WTC11 (cell line): ENCODE measurements at regions not wholly inside any gene's neighbourhood (a gene's known extent, or its start where the extent isn't known, plus 50 kb on each side); places are given as distances from the start of the nearest gene placed in this dataset.

ENCODE experiments used
- AFF4 ChIP-seq: sonication (generic); formaldehyde crosslinking; IDR thresholded peaks from 2 replicates; pipeline ENCODE4 v1.8.1; 2023; ENCODE audit warnings: mild to moderate bottlenecking, missing genetic modification reagents, borderline replicate concordance
- ATF3 ChIP-seq: sonication (generic); formaldehyde crosslinking; conservative IDR thresholded peaks from 2 replicates; pipeline ENCODE4 v1.8.1; 2022; ENCODE audit warnings: mild to moderate bottlenecking, missing genetic modification reagents
- CTCF ChIP-seq: fragments of 200-600 bp; IDR thresholded peaks from 2 replicates; pipeline ENCODE4 v1.8.0; 2022; ENCODE audit warnings: antibody characterized with exemption
- E2F1 ChIP-seq: sonication (generic); formaldehyde crosslinking; IDR thresholded peaks from 2 replicates; pipeline ENCODE4 v1.8.0; 2022; ENCODE audit warnings: mild to moderate bottlenecking, missing genetic modification reagents
- FOXP1 ChIP-seq: sonication (generic); formaldehyde crosslinking; IDR thresholded peaks from 2 replicates; pipeline ENCODE4 v1.8.0; 2022; ENCODE audit warnings: missing genetic modification reagents, mild to moderate bottlenecking, moderate library complexity, borderline replicate concordance
- GRHL2 ChIP-seq: fragments of 250-450 bp; sonication (Bioruptor Pico); IDR thresholded peaks from 2 replicates; pipeline ENCODE4 v1.8.0; 2022; ENCODE audit warnings: mild to moderate bottlenecking, moderate library complexity; ENCODE audit not compliant: insufficient replicate concordance, severe bottlenecking
- IRF1 ChIP-seq: sonication (generic); formaldehyde crosslinking; IDR thresholded peaks from 2 replicates; pipeline ENCODE4 v1.8.0; 2023; ENCODE audit warnings: missing genetic modification reagents
- MLX ChIP-seq: sonication (generic); formaldehyde crosslinking; IDR thresholded peaks from 2 replicates; pipeline ENCODE4 v1.8.1; 2023; ENCODE audit warnings: mild to moderate bottlenecking, missing genetic modification reagents, moderate library complexity
- NR1H2 ChIP-seq: sonication (generic); formaldehyde crosslinking; IDR thresholded peaks from 2 replicates; pipeline ENCODE4 v1.9.0; 2021; ENCODE audit warnings: mild to moderate bottlenecking, moderate library complexity, missing genetic modification reagents
- TCF7 ChIP-seq: sonication (generic); formaldehyde crosslinking; IDR thresholded peaks from 2 replicates; pipeline ENCODE4 v1.8.0; 2022; ENCODE audit warnings: mild to moderate bottlenecking, low read depth, missing genetic modification reagents, moderate library complexity
- TEAD4 ChIP-seq: sonication (generic); formaldehyde crosslinking; IDR thresholded peaks from 2 replicates; pipeline ENCODE4 v1.8.0; 2022; ENCODE audit warnings: mild to moderate bottlenecking, missing genetic modification reagents
- ZNF219 ChIP-seq: sonication (generic); formaldehyde crosslinking; IDR thresholded peaks from 2 replicates; pipeline ENCODE4 v1.8.0; 2023; ENCODE audit warnings: missing genetic modification reagents, mild to moderate bottlenecking, borderline replicate concordance

- TF ChIP-seq TEAD4 (CRISPR knock-in tag) (no peak), CTCF (no peak), ATF3 (CRISPR knock-in tag) (no peak), MLX (CRISPR knock-in tag) (no peak), ZNF219 (no peak), AFF4 (CRISPR knock-in tag) (no peak), FOXP1 (CRISPR knock-in tag) (no peak), E2F1 (CRISPR knock-in tag) (no peak), TCF7 (CRISPR knock-in tag) (no peak), IRF1 (CRISPR knock-in tag) (no peak), GRHL2 (CRISPR knock-in tag) (no peak), NR1H2 (CRISPR knock-in tag) (no peak)
Observed at GRCh38 chr10:9913876-9914514, 1103.7 kb upstream of the CELF2 start.
